ENCODE measurements at regions not wholly inside any gene's neighbourhood (a gene's known extent, or its start where the extent isn't known, plus 50 kb on each side); places are given as distances from the start of the nearest gene placed in this dataset.

DNA sequence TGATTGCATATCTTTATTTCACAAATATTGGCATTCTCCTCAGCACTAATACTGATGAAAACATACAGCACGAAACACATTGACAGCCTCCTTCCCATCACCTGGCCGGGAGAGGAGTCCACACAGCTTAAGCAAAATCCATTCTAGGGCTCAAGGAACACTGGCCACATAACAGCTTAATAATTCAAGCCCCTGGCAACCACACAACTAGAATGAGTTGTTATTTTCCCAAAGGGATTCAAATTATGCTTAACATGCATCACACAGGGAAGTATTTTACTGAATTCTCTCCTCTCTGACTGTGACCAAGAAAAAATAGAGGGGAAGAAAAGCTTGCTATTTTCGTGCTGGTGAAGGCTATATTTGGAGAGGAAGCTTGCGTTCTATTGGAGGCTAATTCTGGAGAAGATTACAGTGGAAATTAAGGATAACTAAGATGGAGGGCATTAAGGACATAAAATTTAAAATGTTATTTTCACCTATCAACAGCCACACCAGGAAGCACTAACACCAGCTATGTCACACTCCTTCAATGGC, 198.5 kb downstream of the ADGRG6 start:
- peak; percentile 40 to 78 for DNase-seq (ENCODE audit: low read depth in 2 of 2)
- TF ChIP-seq, protein P1, sequence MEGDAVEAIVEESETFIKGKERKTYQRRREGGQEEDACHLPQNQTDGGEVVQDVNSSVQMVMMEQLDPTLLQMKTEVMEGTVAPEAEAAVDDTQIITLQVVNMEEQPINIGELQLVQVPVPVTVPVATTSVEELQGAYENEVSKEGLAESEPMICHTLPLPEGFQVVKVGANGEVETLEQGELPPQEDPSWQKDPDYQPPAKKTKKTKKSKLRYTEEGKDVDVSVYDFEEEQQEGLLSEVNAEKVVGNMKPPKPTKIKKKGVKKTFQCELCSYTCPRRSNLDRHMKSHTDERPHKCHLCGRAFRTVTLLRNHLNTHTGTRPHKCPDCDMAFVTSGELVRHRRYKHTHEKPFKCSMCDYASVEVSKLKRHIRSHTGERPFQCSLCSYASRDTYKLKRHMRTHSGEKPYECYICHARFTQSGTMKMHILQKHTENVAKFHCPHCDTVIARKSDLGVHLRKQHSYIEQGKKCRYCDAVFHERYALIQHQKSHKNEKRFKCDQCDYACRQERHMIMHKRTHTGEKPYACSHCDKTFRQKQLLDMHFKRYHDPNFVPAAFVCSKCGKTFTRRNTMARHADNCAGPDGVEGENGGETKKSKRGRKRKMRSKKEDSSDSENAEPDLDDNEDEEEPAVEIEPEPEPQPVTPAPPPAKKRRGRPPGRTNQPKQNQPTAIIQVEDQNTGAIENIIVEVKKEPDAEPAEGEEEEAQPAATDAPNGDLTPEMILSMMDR (IDR thresholded peaks at IDR 0.05; ENCODE audit: low read depth, low read length) = no peak
- no peak overlapping the region for H3K4me3 ChIP-seq (replicated peaks in 1 of 2; ENCODE audit: low read depth in 2 of 2, low read length in 2 of 2)

DNA sequence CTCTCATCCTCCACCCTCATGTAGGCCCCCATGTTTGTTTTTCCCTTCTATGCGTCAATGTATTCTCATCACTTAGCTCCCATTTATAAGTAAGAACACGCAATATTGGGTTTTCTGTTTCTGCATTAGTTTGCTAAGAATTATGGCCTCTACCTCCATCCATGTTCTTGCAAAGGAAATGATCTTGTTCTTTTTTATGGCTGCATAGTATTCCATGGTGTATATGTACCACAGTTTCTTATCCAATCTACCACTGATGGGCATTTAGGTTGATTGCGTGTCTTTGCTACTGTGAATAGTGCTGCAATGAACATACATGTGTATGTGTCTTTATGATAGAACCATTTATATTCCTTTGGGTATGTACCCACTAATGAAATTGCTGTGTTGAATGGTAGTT, 200.0 kb downstream of the ADGRG6 start:
- TF ChIP-seq, protein P1 (IDR thresholded peaks at IDR 0.05; ENCODE audit: low read depth, low read length) = no peak
- no peak for DNase-seq (ENCODE audit: low read depth in 2 of 2)
- H3K4me3 ChIP-seq (replicated peaks in 1 of 2; ENCODE audit: low read depth in 2 of 2, low read length in 2 of 2) = no peak overlapping the region

DNA sequence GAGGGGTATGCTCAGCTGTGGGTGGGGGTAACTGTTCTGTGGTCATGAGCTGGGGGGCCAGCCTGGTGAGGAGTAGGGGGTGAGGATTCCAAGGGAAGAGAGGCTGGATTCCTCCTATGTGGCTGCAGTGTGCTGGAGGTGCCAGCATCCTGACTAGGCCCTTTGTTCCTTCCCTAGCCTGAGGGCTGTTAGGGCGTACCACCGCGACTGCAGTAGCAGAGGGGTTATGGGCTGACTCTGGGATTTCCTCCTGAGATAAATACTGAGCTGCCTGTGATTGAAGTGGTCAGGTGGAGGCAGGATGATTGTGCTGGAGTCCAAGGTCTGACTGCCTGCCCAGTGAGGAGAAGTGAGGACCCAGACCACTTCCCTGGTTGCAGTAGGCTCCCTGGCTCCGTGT, 205.3 kb downstream of the ADGRG6 start:
- DNase-seq (ENCODE audit: low read depth in 2 of 2) = no peak
- TF ChIP-seq, protein P1 (IDR thresholded peaks at IDR 0.05; ENCODE audit: low read depth, low read length) = no peak
- H3K4me3 ChIP-seq (replicated peaks in 1 of 2; ENCODE audit: low read depth in 2 of 2, low read length in 2 of 2) = no peak overlapping the region

DNA sequence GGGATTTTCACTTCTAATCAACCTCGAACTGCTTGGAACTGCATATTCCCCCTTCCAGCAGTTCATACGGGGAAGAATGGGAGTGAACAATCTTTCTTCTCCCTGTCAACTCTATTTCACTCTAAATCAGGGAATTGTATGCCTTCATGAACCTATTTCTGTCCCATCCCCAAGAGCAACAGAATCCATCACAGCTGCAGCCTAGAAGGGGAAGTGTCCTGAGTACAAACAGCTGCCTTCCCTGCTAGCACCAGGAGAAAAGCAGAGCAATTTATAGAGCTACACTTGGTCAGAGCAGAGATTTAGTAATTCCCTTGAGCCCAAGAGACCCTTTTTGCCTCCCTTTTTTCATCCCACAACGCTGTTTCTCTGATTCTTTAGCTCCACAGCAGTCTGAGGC, 208.4 kb downstream of the ADGRG6 start:
- H3K4me3 ChIP-seq (replicated peaks in 1 of 2; ENCODE audit: low read depth in 2 of 2, low read length in 2 of 2) = no peak overlapping the region
- no peak for DNase-seq (ENCODE audit: low read depth in 2 of 2)
- TF ChIP-seq, protein P1 (IDR thresholded peaks at IDR 0.05; ENCODE audit: low read depth, low read length) = no peak

DNA sequence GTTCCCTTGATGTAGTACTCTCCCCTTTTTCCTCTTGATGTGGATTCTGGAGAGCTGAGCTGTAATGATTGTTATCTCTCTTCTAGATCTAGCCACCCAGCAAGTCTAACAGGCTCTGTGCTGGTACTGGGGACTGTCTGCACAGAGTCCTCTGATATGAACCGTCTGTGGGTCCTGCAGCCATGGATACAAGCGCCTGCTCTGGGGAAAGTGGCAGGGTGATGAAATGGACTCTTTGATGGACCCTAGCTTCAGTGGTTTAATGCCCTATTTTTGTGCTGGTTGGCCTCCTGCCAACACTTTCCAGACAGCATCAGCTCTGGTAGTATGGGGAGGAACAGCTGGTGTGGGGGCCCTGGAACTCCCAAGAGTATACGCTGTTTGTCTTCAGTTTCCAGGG, 216.3 kb downstream of the ADGRG6 start:
- TF ChIP-seq, protein P1 (IDR thresholded peaks at IDR 0.05; ENCODE audit: low read depth, low read length) = no peak
- DNase-seq (ENCODE audit: low read depth in 2 of 2) = peak in 1 of 2 donors; percentile 4
- no peak overlapping the region for H3K4me3 ChIP-seq (replicated peaks in 1 of 2; ENCODE audit: low read depth in 2 of 2, low read length in 2 of 2)

DNA sequence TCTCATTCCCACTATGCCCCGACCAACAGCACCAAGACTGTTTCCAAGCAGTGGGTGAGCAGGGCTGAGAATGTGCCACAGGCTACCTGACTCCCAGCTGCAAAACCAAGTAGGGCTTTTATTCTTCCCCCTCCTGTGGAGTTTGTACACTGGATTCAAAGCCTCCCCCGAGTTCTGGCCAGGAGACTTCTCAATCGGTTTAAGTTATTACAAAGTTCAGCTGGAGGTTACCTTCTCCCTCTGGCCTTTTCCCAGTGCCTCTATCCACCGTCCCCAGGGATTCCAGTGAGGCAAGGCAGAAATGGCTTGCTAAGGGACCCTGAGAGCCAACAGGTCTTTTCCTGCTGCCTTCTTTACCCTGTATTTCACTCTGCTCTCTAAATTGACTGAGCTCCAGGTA, 217.0 kb downstream of the ADGRG6 start:
- TF ChIP-seq, protein P1 (IDR thresholded peaks at IDR 0.05; ENCODE audit: low read depth, low read length) = no peak
- DNase-seq (ENCODE audit: low read depth in 2 of 2) = no peak
- H3K4me3 ChIP-seq (replicated peaks in 1 of 2; ENCODE audit: low read depth in 2 of 2, low read length in 2 of 2) = no peak overlapping the region

DNA sequence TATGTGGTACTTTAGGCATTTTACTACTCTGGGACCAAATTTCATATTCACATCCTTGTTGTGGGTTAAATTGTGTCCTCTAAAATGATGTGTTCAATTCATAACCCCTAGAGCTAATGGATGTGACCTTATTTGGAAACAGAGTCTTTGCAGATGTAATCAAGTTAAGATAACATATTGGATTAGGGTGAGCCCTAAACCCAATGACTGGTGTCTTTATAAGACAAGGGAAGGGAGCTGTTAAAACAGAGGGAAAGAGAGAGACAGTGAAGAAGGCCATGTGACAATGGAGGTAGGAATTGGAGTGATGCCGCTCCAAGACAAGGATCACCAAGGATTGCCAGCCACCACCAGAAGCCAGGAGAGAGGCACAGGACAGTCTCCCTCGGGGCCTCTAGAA, 220.0 kb downstream of the ADGRG6 start:
- H3K4me3 ChIP-seq (replicated peaks in 1 of 2; ENCODE audit: low read depth in 2 of 2, low read length in 2 of 2) = no peak overlapping the region
- DNase-seq (ENCODE audit: low read depth in 2 of 2) = no peak
- TF ChIP-seq, protein P1 (IDR thresholded peaks at IDR 0.05; ENCODE audit: low read depth, low read length) = no peak

All from cardiac fibroblast (primary cell).